Left lung (tissue), 4 donors: ENCODE measurements at regions not wholly inside any gene's neighbourhood (a gene's known extent, or its start where the extent isn't known, plus 50 kb on each side); places are given as distances from the start of the nearest gene placed in this dataset.
A peak's percentile ranks its signal among the peaks of the same experiment; 100 is the strongest.

ENCODE experiments used
- ATAC-seq: fragments of 200-7000 bp; cut with Tn5 transposase; one replicate; pipeline ENCODE4 v1.9.1; 2020; ENCODE audit warnings: moderate library complexity
- DNase-seq, 4 donors: peaks; one replicate each; pipeline ENCODE4 v3.0.0-alpha.2; 2013 to 2020
- H3K27ac ChIP-seq, 2 donors: fragments of 200-600 bp; sonication (generic) in 1 of 2; one replicate each; pipeline versions ENCODE4 v1.5.0 to v1.8.0; 2020 to 2021
- H3K27me3 ChIP-seq, 2 donors: fragments of 200-600 bp; sonication (generic) in 1 of 2; one replicate each; pipeline versions ENCODE4 v1.5.0 to v1.8.0; 2020 to 2021
- H3K36me3 ChIP-seq, 2 donors: fragments of 200-600 bp; sonication (generic) in 1 of 2; one replicate each; pipeline versions ENCODE4 v1.5.0 to v1.8.0; 2020 to 2021
- H3K4me1 ChIP-seq, 2 donors: fragments of 200-600 bp; one replicate each; pipeline ENCODE4 v1.8.0; 2021
- H3K4me3 ChIP-seq, 2 donors: fragments of 200-600 bp; sonication (generic) in 1 of 2; one replicate each; pipeline versions ENCODE4 v1.5.0 to v1.8.0; 2020 to 2021; ENCODE audit warnings: mild to moderate bottlenecking in 1 of 2
- H3K9me3 ChIP-seq, 2 donors: fragments of 200-600 bp; sonication (generic) in 1 of 2; one replicate each; pipeline versions ENCODE4 v1.5.0 to v1.8.0; 2020 to 2021
- CTCF ChIP-seq, 2 donors: fragments of 200-600 bp; sonication (generic) in 1 of 2; IDR thresholded peaks; one replicate each; pipeline versions ENCODE4 v1.5.0 to v1.8.0; 2021; ENCODE audit warnings: antibody characterized with exemption in 2 of 2
- intact Hi-C, 2 donors: fragments of 100-400 bp; cut with DNase I; formaldehyde crosslinking; loops; one replicate each; pipeline versions ENCODE4 v1.11.2 to v1.14.2; 2022
- donor health status: DM: no; HTN: yes; CAD: no.
- donor health status: DM: no; HTN: no; CAD: no.

- Histone ChIP-seq H3K27ac (peak overlapping the region in 1 of 2 donors; percentile 30), H3K4me3 (no peak overlapping the region), H3K4me1 (peaks cover 0 to 22% of the 10 kb centered on the region in 2 donors), H3K36me3 (no peaks in the 10 kb centered on the region), H3K27me3 (no peaks in the 10 kb centered on the region), H3K9me3 (no peaks in the 10 kb centered on the region)
- no peak for TF ChIP-seq CTCF (IDR thresholded peaks at IDR 0.05)
- ATAC-seq (peak; percentile 16), DNase-seq (no peak)
- intact Hi-C loops: no loop called here
These were observed 60.9 kb upstream of the SLC4A7 start for GRCh38 chr3:27545061-27545460.

GRCh38 chr3:27544372-27544865, 60.2 kb upstream of the SLC4A7 start:
- H3K27ac ChIP-seq: peak overlapping the region in 1 of 2 donors; percentile 30
- intact Hi-C loops: no loop called here
- H3K36me3 ChIP-seq: no peaks in the 10 kb centered on the region
- DNase-seq: peak in 1 of 4 donors; percentile 28
- peak; percentile 64 for ATAC-seq
- H3K27me3 ChIP-seq: no peaks in the 10 kb centered on the region
- peaks cover 0 to 22% of the 10 kb centered on the region in 2 donors for H3K4me1 ChIP-seq
- H3K4me3 ChIP-seq: no peak overlapping the region
- TF ChIP-seq CTCF (IDR thresholded peaks at IDR 0.05): no peak
- no peaks in the 10 kb centered on the region for H3K9me3 ChIP-seq

GRCh38 chr3:27542476-27542875, 58.3 kb upstream of the SLC4A7 start:
- DNase-seq (no peak), ATAC-seq (peak; percentile 22)
- no peak for TF ChIP-seq CTCF (IDR thresholded peaks at IDR 0.05)
- H3K9me3 ChIP-seq: no peaks in the 10 kb centered on the region
- H3K27ac ChIP-seq: no peak overlapping the region
- no peaks in the 10 kb centered on the region for H3K27me3 ChIP-seq
- intact Hi-C loops: no loop called here
- H3K4me1 ChIP-seq: peaks cover 0 to 22% of the 10 kb centered on the region in 2 donors
- no peaks in the 10 kb centered on the region for H3K36me3 ChIP-seq
- no peak overlapping the region for H3K4me3 ChIP-seq

GRCh38 chr3:27540231-27540630, 56.0 kb upstream of the SLC4A7 start:
- Histone ChIP-seq H3K4me1 (peaks cover 0 to 30% of the 10 kb centered on the region in 2 donors), H3K9me3 (no peaks in the 10 kb centered on the region), H3K36me3 (no peaks in the 10 kb centered on the region), H3K27ac (no peak overlapping the region), H3K27me3 (no peaks in the 10 kb centered on the region), H3K4me3 (no peak overlapping the region)
- ATAC-seq: no peak
- no peak for TF ChIP-seq CTCF (IDR thresholded peaks at IDR 0.05)
- DNase-seq: no peak
- intact Hi-C loops: no loop called here

- DNase-seq: no peak
- no peak overlapping the region for H3K27ac ChIP-seq
- intact Hi-C loops: no loop called here
- no peaks in the 10 kb centered on the region for H3K27me3 ChIP-seq
- H3K36me3 ChIP-seq: no peaks in the 10 kb centered on the region
- no peak for TF ChIP-seq CTCF (IDR thresholded peaks at IDR 0.05)
- H3K9me3 ChIP-seq: no peaks in the 10 kb centered on the region
- no peak for ATAC-seq
- peaks cover 6 to 30% of the 10 kb centered on the region in 2 donors for H3K4me1 ChIP-seq
- H3K4me3 ChIP-seq: no peak overlapping the region
These were observed 52.3 kb upstream of the SLC4A7 start for GRCh38 chr3:27536491-27536890.
